NB4 (cell line): ENCODE measurements at regions not wholly inside any gene's neighbourhood (a gene's known extent, or its start where the extent isn't known, plus 50 kb on each side); places are given as distances from the start of the nearest gene placed in this dataset.

Experiments used
- MYC ChIP-seq: IDR thresholded peaks from 2 replicates; pipeline ENCODE4 v1.6.1; 2011; ENCODE audit warnings: low read depth, low read length
- POLR2A ChIP-seq: IDR thresholded peaks from 2 replicates; pipeline ENCODE4 v1.6.1; 2011; ENCODE audit warnings: mild to moderate bottlenecking; ENCODE audit not compliant: insufficient read length; ENCODE audit errors: extremely low read depth
- TF ChIP-seq, protein P1 (sequence below): IDR thresholded peaks from one replicate; pipeline ENCODE4 v1.5.1; 2012; ENCODE audit warnings: low read depth, low read length

DNA sequence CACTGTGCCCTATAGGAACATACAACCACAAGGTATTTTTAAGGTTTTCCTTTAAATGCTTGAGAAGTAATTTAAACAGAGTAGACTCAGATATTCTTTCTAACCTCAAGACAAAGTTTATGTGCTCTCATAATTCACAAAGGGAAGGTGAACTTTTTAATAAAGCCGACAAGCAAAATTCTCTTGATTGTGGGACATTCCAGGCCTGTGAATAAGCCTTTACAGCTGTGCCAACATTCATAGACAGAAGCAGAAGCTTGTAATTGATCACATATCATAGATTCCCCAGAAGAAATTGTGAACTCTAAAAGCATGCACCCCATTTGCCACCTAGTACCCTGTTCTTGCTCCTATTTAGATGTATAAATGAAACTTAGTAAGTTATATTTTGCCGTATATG lies 1107.8 kb upstream of the SEMA6A start:
- TF ChIP-seq, protein P1, sequence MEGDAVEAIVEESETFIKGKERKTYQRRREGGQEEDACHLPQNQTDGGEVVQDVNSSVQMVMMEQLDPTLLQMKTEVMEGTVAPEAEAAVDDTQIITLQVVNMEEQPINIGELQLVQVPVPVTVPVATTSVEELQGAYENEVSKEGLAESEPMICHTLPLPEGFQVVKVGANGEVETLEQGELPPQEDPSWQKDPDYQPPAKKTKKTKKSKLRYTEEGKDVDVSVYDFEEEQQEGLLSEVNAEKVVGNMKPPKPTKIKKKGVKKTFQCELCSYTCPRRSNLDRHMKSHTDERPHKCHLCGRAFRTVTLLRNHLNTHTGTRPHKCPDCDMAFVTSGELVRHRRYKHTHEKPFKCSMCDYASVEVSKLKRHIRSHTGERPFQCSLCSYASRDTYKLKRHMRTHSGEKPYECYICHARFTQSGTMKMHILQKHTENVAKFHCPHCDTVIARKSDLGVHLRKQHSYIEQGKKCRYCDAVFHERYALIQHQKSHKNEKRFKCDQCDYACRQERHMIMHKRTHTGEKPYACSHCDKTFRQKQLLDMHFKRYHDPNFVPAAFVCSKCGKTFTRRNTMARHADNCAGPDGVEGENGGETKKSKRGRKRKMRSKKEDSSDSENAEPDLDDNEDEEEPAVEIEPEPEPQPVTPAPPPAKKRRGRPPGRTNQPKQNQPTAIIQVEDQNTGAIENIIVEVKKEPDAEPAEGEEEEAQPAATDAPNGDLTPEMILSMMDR: no peak
- TF ChIP-seq POLR2A (no peak), MYC (no peak)
